GM12878 (cell line): ENCODE measurements at regions not wholly inside any gene's neighbourhood (a gene's known extent, or its start where the extent isn't known, plus 50 kb on each side); places are given as distances from the start of the nearest gene placed in this dataset.

Source experiments
- ATAC-seq: fragments of 200-7000 bp; cut with Tn5 transposase; 3 replicates; pipeline ENCODE4 v1.9.1; 2020; ENCODE audit warnings: mild to moderate bottlenecking, moderate library complexity
- BruUV-seq: library from RNA; stranded (reverse); fragments of 400-500 nt; replicated peaks from 2 replicates; lab custom pipeline; 2021; lab: Mats Ljungman, UMichigan
- CTCF ChIA-PET: fragments of 300-600 bp; sonication (Branson Sonifier 250); formaldehyde crosslinking; extraction: SDS; loops from one replicate; lab custom pipeline; 2021; ENCODE audit warnings: inconsistent platforms; lab: Yijun Ruan, JAX
- POLR2A ChIA-PET: fragments of 350-600 bp; formaldehyde crosslinking; extraction: SDS; loops from one replicate; lab custom pipeline; 2021; ENCODE audit warnings: inconsistent platforms; lab: Charles Lee
- RAD21 ChIA-PET: fragments of 300-600 bp; sonication (Branson Sonifier 250); formaldehyde crosslinking; loops from one replicate; lab custom pipeline; 2023; ENCODE audit warnings: antibody characterized with exemption; ENCODE audit not compliant: unreplicated experiment; lab: Charles Lee
- SMC1A ChIA-PET: fragments of 300-600 bp; sonication (Branson Sonifier 250); formaldehyde crosslinking; loops from one replicate; lab custom pipeline; 2023; ENCODE audit not compliant: unreplicated experiment, uncharacterized antibody; lab: Charles Lee
- DNase-seq: peaks from one replicate; pipeline ENCODE4 v3.0.0-alpha.2; 2011; ENCODE audit warnings: low read depth, low spot score
- FAIRE-seq: peaks from 3 replicates; lab custom pipeline; 2011; peaks lifted over from hg19 to GRCh38; lab: Jason Lieb, UNC
- H2AFZ ChIP-seq: 2 replicates; pipeline ENCODE4 v1.6.0; 2011; ENCODE audit warnings: low read depth, low read length, control low read depth; ENCODE audit not compliant: control insufficient read depth
- H3K27ac ChIP-seq: 2 replicates; pipeline ENCODE4 v1.5.1; 2011; ENCODE audit warnings: control low read depth; ENCODE audit not compliant: control insufficient read depth, insufficient read depth
- H3K27me3 ChIP-seq, 2 experiments: replicated peaks in 1 of 2; 2 replicates each; pipeline versions ENCODE4 v1.6.0 to v1.6.1; 2011; ENCODE audit warnings: low read length in 1 of 2; ENCODE audit not compliant: control insufficient read depth in 2 of 2, insufficient read depth in 2 of 2
- H3K36me3 ChIP-seq, 2 experiments: 2 replicates each; pipeline ENCODE4 v1.5.1; 2011; ENCODE audit warnings: low read length in 1 of 2; ENCODE audit not compliant: control insufficient read depth in 2 of 2, insufficient read depth in 2 of 2
- H3K4me1 ChIP-seq: 2 replicates; pipeline ENCODE4 v1.6.1; 2011; ENCODE audit warnings: mild to moderate bottlenecking, low read length, moderate library complexity, mixed read lengths; ENCODE audit not compliant: control insufficient read depth, insufficient read depth
- H3K4me2 ChIP-seq: 2 replicates; pipeline ENCODE4 v1.6.0; 2011; ENCODE audit warnings: control low read depth; ENCODE audit not compliant: control insufficient read depth, insufficient read depth
- H3K4me3 ChIP-seq: fragments of 200-600 bp; sonication (generic); 2 replicates; pipeline ENCODE4 v1.5.1; 2016
- H3K79me2 ChIP-seq: 2 replicates; pipeline ENCODE4 v1.6.0; 2011; ENCODE audit warnings: low read length; ENCODE audit not compliant: control insufficient read depth, insufficient read depth
- H3K9ac ChIP-seq: 2 replicates; pipeline ENCODE4 v1.8.0; 2011; ENCODE audit warnings: low read length, control low read depth, mixed read lengths; ENCODE audit not compliant: control insufficient read depth, insufficient read depth
- H3K9me3 ChIP-seq: replicated peaks from 3 replicates; pipeline ENCODE4 v1.5.1; 2011; ENCODE audit warnings: mild to moderate bottlenecking, low read length; ENCODE audit not compliant: control insufficient read depth, insufficient read depth
- H4K20me1 ChIP-seq: 2 replicates; pipeline ENCODE4 v1.6.0; 2011; ENCODE audit not compliant: control insufficient read depth, insufficient read depth
- BCL3 ChIP-seq: IDR thresholded peaks from 2 replicates; pipeline ENCODE4 v1.6.1; 2011; ENCODE audit warnings: borderline replicate concordance, low read depth, mild to moderate bottlenecking, moderate library complexity, low read length; ENCODE audit not compliant: insufficient read depth, poor library complexity, severe bottlenecking
- BRCA1 ChIP-seq: IDR thresholded peaks from 2 replicates; pipeline ENCODE4 v1.6.1; 2011; ENCODE audit warnings: low read depth, low read length, improper control_type of control experiment
- CEBPB ChIP-seq, 2 experiments: fragments of 150-350 bp in 1 of 2; IDR thresholded peaks; 2 replicates each; pipeline ENCODE4 v1.6.1; 2012 to 2014; ENCODE audit warnings: low read depth in 2 of 2, low read length in 2 of 2, borderline replicate concordance in 1 of 2, inconsistent platforms in 1 of 2
- CHD2 ChIP-seq: IDR thresholded peaks from 2 replicates; pipeline ENCODE4 v1.6.1; 2011; ENCODE audit warnings: low read depth, low read length, improper control_type of control experiment, borderline replicate concordance
- CTCF ChIP-seq, 3 experiments: IDR thresholded peaks in 2 of 3; conservative IDR thresholded peaks in 1 of 3; 2 replicates each; pipeline ENCODE4 v1.5.1; 2011; ENCODE audit warnings: low read depth in 3 of 3, low read length in 3 of 3, mild to moderate bottlenecking in 3 of 3, control low read depth in 2 of 3, moderate library complexity in 2 of 3, inconsistent platforms in 1 of 3, mixed read lengths in 1 of 3; ENCODE audit not compliant: control insufficient read depth in 2 of 3, insufficient read depth in 1 of 3; ENCODE audit errors: extremely low read depth in 1 of 3
- EZH2 ChIP-seq: IDR thresholded peaks from 2 replicates; pipeline ENCODE4 v1.6.1; 2012; ENCODE audit warnings: low read depth, mild to moderate bottlenecking, control low read depth, inconsistent platforms, low read length, borderline replicate concordance; ENCODE audit not compliant: control insufficient read depth
- FOXM1 ChIP-seq: IDR thresholded peaks from 2 replicates; pipeline ENCODE4 v1.6.1; 2012; ENCODE audit warnings: low read depth, mild to moderate bottlenecking, inconsistent platforms, low read length, moderate library complexity
- IKZF1 ChIP-seq: fragments of 450-650 bp; conservative IDR thresholded peaks from 2 replicates; pipeline ENCODE4 v1.6.1; 2017; ENCODE audit warnings: antibody characterized with exemption, mild to moderate bottlenecking
- MXI1 ChIP-seq: fragments of 150-350 bp; IDR thresholded peaks from 2 replicates; pipeline ENCODE4 v1.6.1; 2011; ENCODE audit warnings: low read depth, mild to moderate bottlenecking, inconsistent platforms, low read length, improper control_type of control experiment
- MYB ChIP-seq: fragments of 150-350 bp; IDR thresholded peaks from 2 replicates; pipeline ENCODE4 v1.6.1; 2014; ENCODE audit warnings: mild to moderate bottlenecking, low read depth, low read length, borderline replicate concordance
- NFYA ChIP-seq: IDR thresholded peaks from 2 replicates; pipeline ENCODE4 v1.6.1; 2011; ENCODE audit warnings: low read depth, mild to moderate bottlenecking, low read length, improper control_type of control experiment, borderline replicate concordance
- NFYB ChIP-seq: IDR thresholded peaks from 2 replicates; pipeline ENCODE4 v1.6.1; 2011; ENCODE audit warnings: low read depth, mild to moderate bottlenecking, low read length, improper control_type of control experiment, moderate library complexity; ENCODE audit not compliant: insufficient read depth
- RB1 ChIP-seq: fragments of 450-650 bp; formaldehyde crosslinking; IDR thresholded peaks from 2 replicates; pipeline ENCODE4 v1.6.1; 2017; ENCODE audit warnings: mild to moderate bottlenecking, borderline replicate concordance
- RELB ChIP-seq: fragments of 450-650 bp; IDR thresholded peaks from 2 replicates; pipeline ENCODE4 v1.6.1; 2017; ENCODE audit warnings: low read depth, mild to moderate bottlenecking, moderate library complexity
- SPI1 ChIP-seq: IDR thresholded peaks from 2 replicates; pipeline ENCODE4 v1.6.1; 2011; ENCODE audit warnings: low read depth, mild to moderate bottlenecking, low read length, moderate library complexity, borderline replicate concordance; ENCODE audit not compliant: insufficient read depth
- TCF7 ChIP-seq: IDR thresholded peaks from 2 replicates; pipeline ENCODE4 v1.6.1; 2014; ENCODE audit warnings: antibody characterized with exemption, borderline replicate concordance
- YY1 ChIP-seq: IDR thresholded peaks from 2 replicates; pipeline ENCODE4 v1.6.1; 2011; ENCODE audit warnings: low read depth, mild to moderate bottlenecking, low read length
- ZZZ3 ChIP-seq: IDR thresholded peaks from 2 replicates; pipeline ENCODE4 v1.6.1; 2011; ENCODE audit warnings: low read depth; ENCODE audit not compliant: control insufficient read depth, insufficient read length
- WGBS: methylation state at CpG from one replicate; pipeline ENCODE4 v1.1.6; 2016; ENCODE audit warnings: low lambda C conversion rate; ENCODE audit not compliant: insufficient replicate concordance, insufficient coverage; ENCODE audit errors: missing lambda C conversion rate; 5-methylcytosine and 5-hydroxymethylcytosine counted together
- in situ Hi-C: fragments of 300-500 bp; cut with MboI; formaldehyde crosslinking; loops from 9 replicates; pipeline ENCODE4 v1.14.3; 2018; ENCODE audit warnings: mixed read lengths
- intact Hi-C: fragments of 100-400 bp; cut with micrococcal nuclease; formaldehyde crosslinking; loops from one replicate; pipeline ENCODE4 v1.14.2; 2022; ENCODE audit not compliant: unreplicated experiment

GRCh38 chr18:25449046-25449445 lies 97.1 kb upstream of the ZNF521 start (continued):
- TF ChIP-seq CEBPB (IDR thresholded peaks at IDR 0.05; ENCODE audit: borderline replicate concordance in 1 of 2, low read depth in 2 of 2, low read length in 2 of 2) (no peak), BRCA1 (no peak), RB1 (no peak), FOXM1 (no peak), MYB (no peak)

- H4K20me1 ChIP-seq, result no peaks in the 10 kb centered on the region
- H3K9me3 ChIP-seq, result no peaks in the 10 kb centered on the region
- RAD21 ChIA-PET, result no interaction called here
- POLR2A ChIA-PET, result no interaction called here
- no peak overlapping the region for H3K4me3 ChIP-seq
- no peaks in the 10 kb centered on the region for H3K27me3 ChIP-seq
- intact Hi-C loops (no loop called here), in situ Hi-C loops (no loop called here)
- DNase-seq (no peak), FAIRE-seq (no peak), ATAC-seq (peak; percentile 31; the same call in 1 of the 3 replicates)
- SMC1A ChIA-PET, result no interaction called here
- no peaks in the 10 kb centered on the region for H3K36me3 ChIP-seq
- CTCF ChIA-PET, result no interaction called here
- 0% methylated on average over 3 of the region's 3 CpGs for WGBS
- H2AFZ ChIP-seq, result no peak overlapping the region
- H3K79me2 ChIP-seq, result no peaks in the 10 kb centered on the region
- no peak overlapping the region for H3K9ac ChIP-seq
- H3K27ac ChIP-seq, result no peak overlapping the region
- H3K4me2 ChIP-seq, result no peak overlapping the region
- no TSS peak for BruUV-seq
- no peaks in the 10 kb centered on the region for H3K4me1 ChIP-seq
- TF ChIP-seq TCF7, result no peak
- TF ChIP-seq MXI1, result no peak
- TF ChIP-seq NFYA, result no peak
- TF ChIP-seq CTCF (IDR thresholded peaks at IDR 0.05 in 2 of 3, conservative IDR thresholded peaks at IDR 0.05 in 1 of 3; ENCODE audit: control insufficient read depth in 2 of 3, extremely low read depth in 1 of 3, insufficient read depth in 1 of 3, low read depth in 3 of 3, low read length in 3 of 3), result 0 out of 6 replicates have a peak, but pooled peaks of 1 of the 3 experiments have one; percentile 7
- no peak for TF ChIP-seq IKZF1
- TF ChIP-seq ZZZ3, result no peak
- TF ChIP-seq EZH2, result no peak
- no peak for TF ChIP-seq CHD2
- no peak for TF ChIP-seq BCL3
- no peak for TF ChIP-seq NFYB
- no peak for TF ChIP-seq RELB
- peak; percentile 51; the same call in 1 of the 2 replicates for TF ChIP-seq SPI1
- TF ChIP-seq YY1, result no peak
Measured at GRCh38 chr18:25446972-25447371, 95.0 kb upstream of the ZNF521 start.
